Muscle layer of colon (tissue), 2 donors: ENCODE measurements at regions not wholly inside any gene's neighbourhood (a gene's known extent, or its start where the extent isn't known, plus 50 kb on each side); places are given as distances from the start of the nearest gene placed in this dataset.

ENCODE experiments used
- H3K27ac ChIP-seq: one replicate; pipeline ENCODE4 v1.7.0; 2013; ENCODE audit warnings: low read depth, mild to moderate bottlenecking, low read length, moderate library complexity
- H3K27me3 ChIP-seq, 2 donors: one replicate each; pipeline ENCODE4 v1.7.0; 2013; ENCODE audit warnings: low read length in 2 of 2, mild to moderate bottlenecking in 2 of 2; ENCODE audit not compliant: insufficient read depth in 2 of 2, control insufficient read depth in 1 of 2
- H3K36me3 ChIP-seq: one replicate; pipeline ENCODE4 v1.7.0; 2013; ENCODE audit warnings: mild to moderate bottlenecking, low read length; ENCODE audit not compliant: insufficient read depth
- H3K4me1 ChIP-seq: one replicate; pipeline ENCODE4 v1.7.0; 2013; ENCODE audit warnings: mild to moderate bottlenecking, low read length; ENCODE audit not compliant: insufficient read depth
- H3K4me3 ChIP-seq, 2 donors: one replicate each; pipeline ENCODE4 v1.7.0; 2013; ENCODE audit warnings: low read length in 2 of 2, low read depth in 1 of 2, mild to moderate bottlenecking in 1 of 2, moderate library complexity in 1 of 2
- H3K9ac ChIP-seq: one replicate; pipeline ENCODE4 v1.7.0; 2013; ENCODE audit warnings: low read length
- H3K9me3 ChIP-seq: one replicate; pipeline ENCODE4 v1.7.0; 2013; ENCODE audit warnings: mild to moderate bottlenecking, low read length
- donor health status: abdominal sarcoma.
- donor health status: Adenocarcinoma of cecum.

- Histone ChIP-seq H3K4me3 (no peak overlapping the region), H3K4me1 (no peaks in the 10 kb centered on the region)
Measured at GRCh38 chr13:111020021-111020420, 95.1 kb upstream of the ARHGEF7 start.

GRCh38 chr13:111017755-111018459, 97.2 kb upstream of the ARHGEF7 start:
- Histone ChIP-seq H3K4me3 (no peak overlapping the region), H3K27ac (no peak overlapping the region), H3K36me3 (no peaks in the 10 kb centered on the region), H3K27me3 (no peaks in the 10 kb centered on the region), H3K4me1 (no peaks in the 10 kb centered on the region), H3K9me3 (no peaks in the 10 kb centered on the region), H3K9ac (no peak overlapping the region)

More at GRCh38 chr13:111020021-111020420, 95.1 kb upstream of the ARHGEF7 start:
- Histone ChIP-seq H3K9ac (no peak overlapping the region), H3K9me3 (no peaks in the 10 kb centered on the region), H3K36me3 (no peaks in the 10 kb centered on the region), H3K27ac (no peak overlapping the region), H3K27me3 (no peaks in the 10 kb centered on the region)

- Histone ChIP-seq H3K27ac (no peak overlapping the region), H3K4me3 (no peak overlapping the region), H3K36me3 (no peaks in the 10 kb centered on the region), H3K9ac (no peak overlapping the region), H3K27me3 (no peaks in the 10 kb centered on the region), H3K4me1 (no peaks in the 10 kb centered on the region), H3K9me3 (no peaks in the 10 kb centered on the region)
Measured at GRCh38 chr13:111013196-111013595, 98.3 kb upstream of the ANKRD10 start.

- Histone ChIP-seq H3K4me1 (peaks cover 6% of the 10 kb centered on the region), H3K36me3 (no peaks in the 10 kb centered on the region), H3K9ac (no peak overlapping the region), H3K9me3 (no peaks in the 10 kb centered on the region), H3K27ac (no peak overlapping the region), H3K4me3 (no peak overlapping the region), H3K27me3 (no peaks in the 10 kb centered on the region)
Measured at GRCh38 chr13:111011899-111012298, 97.0 kb upstream of the ANKRD10 start.

GRCh38 chr13:111008351-111008750, 93.5 kb upstream of the ANKRD10 start:
- no peak overlapping the region for H3K27ac ChIP-seq
- H3K4me3 ChIP-seq = no peak overlapping the region
- no peaks in the 10 kb centered on the region for H3K9me3 ChIP-seq
- peaks cover 20% of the 10 kb centered on the region for H3K4me1 ChIP-seq
- no peaks in the 10 kb centered on the region for H3K36me3 ChIP-seq
- no peak overlapping the region for H3K9ac ChIP-seq
- no peaks in the 10 kb centered on the region for H3K27me3 ChIP-seq

GRCh38 chr13:111007209-111007608, 92.3 kb upstream of the ANKRD10 start:
- H3K27ac ChIP-seq = peak overlapping the region; percentile 21
- no peaks in the 10 kb centered on the region for H3K27me3 ChIP-seq
- no peaks in the 10 kb centered on the region for H3K36me3 ChIP-seq
- H3K9ac ChIP-seq = no peak overlapping the region
- peaks cover 20% of the 10 kb centered on the region for H3K4me1 ChIP-seq
- no peaks in the 10 kb centered on the region for H3K9me3 ChIP-seq
- H3K4me3 ChIP-seq = no peak overlapping the region

GRCh38 chr13:111006506-111007031, 91.7 kb upstream of the ANKRD10 start:
- Histone ChIP-seq H3K27ac (peak overlapping the region; percentile 60), H3K9me3 (no peaks in the 10 kb centered on the region), H3K36me3 (no peaks in the 10 kb centered on the region), H3K4me3 (no peak overlapping the region), H3K9ac (no peak overlapping the region), H3K27me3 (no peaks in the 10 kb centered on the region), H3K4me1 (peaks cover 20% of the 10 kb centered on the region)

- no peak overlapping the region for H3K4me3 ChIP-seq
- H3K9ac ChIP-seq = no peak overlapping the region
- H3K36me3 ChIP-seq = no peaks in the 10 kb centered on the region
- no peaks in the 10 kb centered on the region for H3K9me3 ChIP-seq
- no peaks in the 10 kb centered on the region for H3K27me3 ChIP-seq
- peak overlapping the region; percentile 60 for H3K27ac ChIP-seq
- peaks cover 20% of the 10 kb centered on the region for H3K4me1 ChIP-seq
Measured at GRCh38 chr13:111005808-111006505, 91.1 kb upstream of the ANKRD10 start.

GRCh38 chr13:111005364-111005763, 90.5 kb upstream of the ANKRD10 start:
- Histone ChIP-seq H3K4me1 (peaks cover 20% of the 10 kb centered on the region), H3K9ac (no peak overlapping the region), H3K27ac (no peak overlapping the region), H3K27me3 (no peaks in the 10 kb centered on the region), H3K4me3 (no peak overlapping the region), H3K36me3 (no peaks in the 10 kb centered on the region), H3K9me3 (no peaks in the 10 kb centered on the region)

GRCh38 chr13:111004444-111004843, 89.6 kb upstream of the ANKRD10 start:
- no peaks in the 10 kb centered on the region for H3K27me3 ChIP-seq
- H3K36me3 ChIP-seq = no peaks in the 10 kb centered on the region
- H3K4me3 ChIP-seq = no peak overlapping the region
- no peak overlapping the region for H3K9ac ChIP-seq
- no peaks in the 10 kb centered on the region for H3K9me3 ChIP-seq
- no peak overlapping the region for H3K27ac ChIP-seq
- peaks cover 20% of the 10 kb centered on the region for H3K4me1 ChIP-seq

- Histone ChIP-seq H3K27me3 (no peaks in the 10 kb centered on the region), H3K9ac (no peak overlapping the region), H3K36me3 (no peaks in the 10 kb centered on the region), H3K9me3 (no peaks in the 10 kb centered on the region), H3K27ac (no peak overlapping the region), H3K4me1 (peaks cover 11% of the 10 kb centered on the region), H3K4me3 (no peak overlapping the region)
Measured at GRCh38 chr13:111001636-111002035, 86.8 kb upstream of the ANKRD10 start.
